Inferior parietal cortex (tissue), 1 donor: ENCODE measurements at regions not wholly inside any gene's neighbourhood (a gene's known extent, or its start where the extent isn't known, plus 50 kb on each side); places are given as distances from the start of the nearest gene placed in this dataset.
A peak's percentile ranks its signal among the peaks of the same experiment; 100 is the strongest.
"Not testable (repeated sequence)": the region's sequence is repeated elsewhere in the genome, so short reads cannot be mapped to it uniquely, and the experiment has no call there.

Source experiments
- DNase-seq: peaks from one replicate; pipeline ENCODE4 v3.0.0-alpha.2; 2016; ENCODE audit errors: extremely low spot score

- DNase-seq = no peak
Observed at GRCh38 chr22:48416396-48417224, 1411.1 kb downstream of the BRD1 start.

GRCh38 chr22:48415520-48415919 is 1412.2 kb downstream of the BRD1 start:
- no peak for DNase-seq

- no peak for DNase-seq
Observed at GRCh38 chr22:48414651-48415050, 1413.0 kb downstream of the BRD1 start.

GRCh38 chr22:48412931-48413330 is 1414.7 kb downstream of the BRD1 start:
- DNase-seq = not testable (repeated sequence)

GRCh38 chr22:48410536-48410935 is 1417.1 kb downstream of the BRD1 start:
- no peak for DNase-seq

- peak; percentile 45 for DNase-seq
Observed at GRCh38 chr22:48407256-48407955, 1420.3 kb downstream of the BRD1 start.

GRCh38 chr22:48406161-48406560 is 1421.5 kb downstream of the BRD1 start:
- DNase-seq = no peak

- no peak for DNase-seq
Observed at GRCh38 chr22:48405741-48406140, 1421.9 kb downstream of the BRD1 start.

- no peak for DNase-seq
Observed at GRCh38 chr22:48404801-48405447, 1422.7 kb downstream of the BRD1 start.

- no peak for DNase-seq
Observed at GRCh38 chr22:48403521-48404403, 1423.9 kb downstream of the BRD1 start.

GRCh38 chr22:48402591-48403031 is 1425.1 kb downstream of the BRD1 start:
- no peak for DNase-seq

GRCh38 chr22:48401523-48401922 is 1426.2 kb downstream of the BRD1 start:
- not testable (repeated sequence) for DNase-seq

- DNase-seq = no peak
Observed at GRCh38 chr22:48398181-48398905, 1429.3 kb downstream of the BRD1 start.

- no peak for DNase-seq
Observed at GRCh38 chr22:48397531-48398180, 1430.0 kb downstream of the BRD1 start.

GRCh38 chr22:48396785-48397530 is 1430.7 kb downstream of the BRD1 start:
- no peak for DNase-seq

- no peak for DNase-seq
Observed at GRCh38 chr22:48396091-48396784, 1431.4 kb downstream of the BRD1 start.

- no peak for DNase-seq
Observed at GRCh38 chr22:48395201-48395600, 1432.5 kb downstream of the BRD1 start.

- no peak for DNase-seq
Observed at GRCh38 chr22:48394787-48395186, 1432.9 kb downstream of the BRD1 start.

GRCh38 chr22:48393885-48394284 is 1433.8 kb downstream of the BRD1 start:
- DNase-seq = no peak
